Gastrocnemius medialis (tissue), 4 donors: ENCODE measurements at regions not wholly inside any gene's neighbourhood (a gene's known extent, or its start where the extent isn't known, plus 50 kb on each side); places are given as distances from the start of the nearest gene placed in this dataset.

ENCODE experiments used
- POLR2A ChIP-seq, 2 donors: fragments of 450-650 bp; IDR thresholded peaks; one replicate each; pipeline ENCODE4 v1.6.1; 2017; ENCODE audit warnings: antibody characterized with exemption in 2 of 2, mild to moderate bottlenecking in 2 of 2, moderate library complexity in 2 of 2
- TF ChIP-seq, protein P1 (sequence below), 5 experiments: fragments of 450-650 bp in 3 of 5; fragments of 200-600 bp in 2 of 5; sonication (generic) in 2 of 5; IDR thresholded peaks in 4 of 5; conservative IDR thresholded peaks in 1 of 5; 1 replicate in 4 of 5; 2 replicates in 1 of 5; pipeline ENCODE4 v1.5.1; 2016 to 2019; ENCODE audit warnings: antibody characterized with exemption in 5 of 5, mild to moderate bottlenecking in 3 of 5, moderate library complexity in 3 of 5

DNA sequence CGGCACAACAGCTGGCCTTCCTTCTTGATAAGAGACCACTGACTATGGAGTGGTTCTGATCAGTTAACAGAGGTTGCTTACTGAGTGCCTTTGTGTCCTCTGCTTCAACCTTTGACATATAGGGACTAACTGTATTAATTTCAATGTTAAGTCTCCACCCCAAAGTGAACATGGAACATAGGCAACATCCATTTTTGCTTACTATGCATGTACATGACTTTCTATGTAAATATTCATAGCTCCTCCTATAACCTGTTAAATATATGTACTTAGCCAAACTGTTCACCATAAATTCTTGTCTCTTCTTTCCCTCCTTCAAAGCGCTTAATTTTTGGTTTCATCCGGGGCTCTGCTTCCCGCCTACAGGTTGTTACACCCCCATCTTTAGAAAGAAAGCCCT lies 334.8 kb downstream of the EPM2A start:
- TF ChIP-seq, protein P1, sequence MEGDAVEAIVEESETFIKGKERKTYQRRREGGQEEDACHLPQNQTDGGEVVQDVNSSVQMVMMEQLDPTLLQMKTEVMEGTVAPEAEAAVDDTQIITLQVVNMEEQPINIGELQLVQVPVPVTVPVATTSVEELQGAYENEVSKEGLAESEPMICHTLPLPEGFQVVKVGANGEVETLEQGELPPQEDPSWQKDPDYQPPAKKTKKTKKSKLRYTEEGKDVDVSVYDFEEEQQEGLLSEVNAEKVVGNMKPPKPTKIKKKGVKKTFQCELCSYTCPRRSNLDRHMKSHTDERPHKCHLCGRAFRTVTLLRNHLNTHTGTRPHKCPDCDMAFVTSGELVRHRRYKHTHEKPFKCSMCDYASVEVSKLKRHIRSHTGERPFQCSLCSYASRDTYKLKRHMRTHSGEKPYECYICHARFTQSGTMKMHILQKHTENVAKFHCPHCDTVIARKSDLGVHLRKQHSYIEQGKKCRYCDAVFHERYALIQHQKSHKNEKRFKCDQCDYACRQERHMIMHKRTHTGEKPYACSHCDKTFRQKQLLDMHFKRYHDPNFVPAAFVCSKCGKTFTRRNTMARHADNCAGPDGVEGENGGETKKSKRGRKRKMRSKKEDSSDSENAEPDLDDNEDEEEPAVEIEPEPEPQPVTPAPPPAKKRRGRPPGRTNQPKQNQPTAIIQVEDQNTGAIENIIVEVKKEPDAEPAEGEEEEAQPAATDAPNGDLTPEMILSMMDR (IDR thresholded peaks at IDR 0.05 in 4 of 5, conservative IDR thresholded peaks at IDR 0.05 in 1 of 5), result no peak
- TF ChIP-seq POLR2A (IDR thresholded peaks at IDR 0.05), result no peak
